ENCODE measurements at regions not wholly inside any gene's neighbourhood (a gene's known extent, or its start where the extent isn't known, plus 50 kb on each side); places are given as distances from the start of the nearest gene placed in this dataset.
"Not testable (repeated sequence)": the region's sequence is repeated elsewhere in the genome, so short reads cannot be mapped to it uniquely, and the experiment has no call there.

DNA sequence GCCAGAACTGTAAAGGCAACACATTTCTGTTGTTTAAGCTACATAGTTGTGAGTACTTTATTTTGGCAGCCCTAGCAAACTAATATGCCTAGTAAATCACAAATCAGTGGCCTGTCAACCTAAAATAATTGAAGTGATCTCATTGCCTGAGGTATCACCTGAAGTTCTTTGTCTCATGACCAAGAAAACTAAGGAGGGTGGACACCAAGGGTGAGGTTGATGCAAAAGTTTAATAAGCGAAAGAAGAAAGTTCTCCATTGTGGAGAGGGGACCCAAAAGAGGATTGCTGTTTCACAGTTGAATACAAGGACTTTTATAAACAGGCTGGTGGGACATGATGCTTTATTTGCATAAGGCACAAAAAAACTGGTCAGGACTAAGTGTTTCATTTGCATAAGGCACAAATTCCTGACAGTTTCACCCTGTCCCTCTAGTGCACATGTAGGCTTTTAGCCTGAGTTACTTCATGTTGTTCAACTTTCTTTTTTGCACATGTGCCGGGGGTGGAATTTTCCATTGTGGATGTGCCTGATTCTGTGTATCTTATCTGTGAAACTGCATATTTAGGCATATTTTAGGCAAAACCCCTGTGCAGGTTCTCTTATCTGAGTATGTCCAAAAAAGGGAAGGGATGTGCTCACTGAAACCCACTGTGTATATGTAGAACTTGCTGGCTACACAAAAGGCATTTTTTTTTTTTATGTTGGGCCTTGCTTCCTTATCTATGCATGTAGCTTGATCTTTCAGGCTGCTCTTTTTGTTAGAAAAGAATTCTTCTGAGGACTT is 108.6 kb upstream of the RAI14 start:
- Mint-ChIP-seq H3K36me3 (peaks cover 2 to 12% of the 10 kb centered on the region in 2 donors), H3K9me3 (peaks cover 28% of the 10 kb centered on the region in 2 donors), H3K27ac (no peak overlapping the region), H3K4me1 (peaks cover 4 to 8% of the 10 kb centered on the region in 2 donors), H3K27me3 (peaks cover 6 to 9% of the 10 kb centered on the region in 2 donors), H3K4me3 (no peak overlapping the region)
- no peak for ATAC-seq (replicated peaks)
- DNase-seq: no peak

DNA sequence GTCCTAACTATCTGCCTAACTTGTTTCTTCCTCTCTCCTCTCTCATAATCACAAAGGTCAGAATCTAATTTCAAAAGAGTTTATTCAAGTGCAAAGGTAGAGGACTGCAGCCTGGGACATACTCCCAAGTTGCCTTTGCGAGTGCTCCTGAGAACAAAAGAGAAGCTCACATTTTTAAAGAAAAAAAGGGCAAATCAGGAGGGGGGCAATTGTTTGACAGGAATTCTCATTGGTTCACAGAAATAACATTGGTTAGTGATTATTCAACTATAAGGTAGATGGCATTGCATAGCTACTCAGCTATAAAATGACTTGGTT is 108.1 kb upstream of the RAI14 start:
- no peak overlapping the region for H3K4me3 Mint-ChIP-seq
- H3K36me3 Mint-ChIP-seq: peaks cover 2 to 9% of the 10 kb centered on the region in 2 donors
- peaks cover 26 to 28% of the 10 kb centered on the region in 2 donors for H3K9me3 Mint-ChIP-seq
- DNase-seq: no peak
- H3K4me1 Mint-ChIP-seq: peaks cover under 1 to 2% of the 10 kb centered on the region in 2 donors
- peaks cover under 1 to 4% of the 10 kb centered on the region in 2 donors for H3K27me3 Mint-ChIP-seq
- no peak overlapping the region for H3K27ac Mint-ChIP-seq
- no peak for ATAC-seq (replicated peaks)

DNA sequence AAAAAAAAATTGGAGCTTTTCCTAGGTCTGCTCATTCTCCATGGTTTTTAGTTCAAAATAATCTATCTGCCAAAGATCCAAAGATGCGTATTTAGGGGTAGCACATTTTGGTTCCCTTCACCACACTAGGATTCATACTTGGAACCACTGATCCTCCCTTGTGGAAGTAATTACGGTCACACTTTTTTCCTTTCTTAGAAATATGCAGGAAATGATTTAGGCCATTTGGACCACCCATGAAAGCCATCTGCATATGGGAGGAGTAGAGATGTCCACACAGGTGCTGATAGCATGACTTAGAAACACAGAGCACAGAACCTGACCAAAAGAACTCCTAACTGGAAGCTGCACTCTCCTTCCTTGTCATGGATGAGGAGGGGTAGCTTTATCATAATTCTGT is 105.9 kb upstream of the RAI14 start:
- H3K36me3 Mint-ChIP-seq: peaks cover 0 to 4% of the 10 kb centered on the region in 2 donors
- no peak for DNase-seq
- H3K27ac Mint-ChIP-seq: no peak overlapping the region
- H3K27me3 Mint-ChIP-seq: peaks cover 0 to 3% of the 10 kb centered on the region in 2 donors
- H3K4me3 Mint-ChIP-seq: no peak overlapping the region
- no peaks in the 10 kb centered on the region for H3K4me1 Mint-ChIP-seq
- H3K9me3 Mint-ChIP-seq: peaks cover 13 to 15% of the 10 kb centered on the region in 2 donors
- no peak for ATAC-seq (replicated peaks)

DNA sequence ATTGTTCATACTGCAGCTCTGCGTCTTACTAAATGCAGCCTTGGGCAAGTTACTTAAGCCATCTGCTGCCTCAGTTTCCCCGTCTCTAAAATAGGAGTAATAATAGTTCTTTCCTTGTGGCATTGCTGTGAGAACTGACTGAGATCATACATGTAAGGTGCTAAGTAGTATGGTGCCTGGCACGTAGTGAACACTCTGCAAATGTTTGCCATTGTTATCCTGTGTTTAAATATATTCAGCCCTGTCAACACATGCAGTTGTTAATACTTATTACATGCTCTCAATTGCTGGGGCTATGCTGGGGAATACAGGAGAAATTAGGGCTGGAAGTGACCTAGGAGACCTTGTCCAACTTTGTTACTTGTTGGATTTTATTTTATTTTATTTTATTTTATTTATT is 105.2 kb upstream of the RAI14 start:
- peaks cover 11 to 14% of the 10 kb centered on the region in 2 donors for H3K9me3 Mint-ChIP-seq
- H3K4me1 Mint-ChIP-seq: no peaks in the 10 kb centered on the region
- no peak overlapping the region for H3K4me3 Mint-ChIP-seq
- H3K27me3 Mint-ChIP-seq: peaks cover 0 to 3% of the 10 kb centered on the region in 2 donors
- H3K36me3 Mint-ChIP-seq: peaks cover 0 to 4% of the 10 kb centered on the region in 2 donors
- ATAC-seq (replicated peaks) (no peak), DNase-seq (no peak)
- H3K27ac Mint-ChIP-seq: no peak overlapping the region

DNA sequence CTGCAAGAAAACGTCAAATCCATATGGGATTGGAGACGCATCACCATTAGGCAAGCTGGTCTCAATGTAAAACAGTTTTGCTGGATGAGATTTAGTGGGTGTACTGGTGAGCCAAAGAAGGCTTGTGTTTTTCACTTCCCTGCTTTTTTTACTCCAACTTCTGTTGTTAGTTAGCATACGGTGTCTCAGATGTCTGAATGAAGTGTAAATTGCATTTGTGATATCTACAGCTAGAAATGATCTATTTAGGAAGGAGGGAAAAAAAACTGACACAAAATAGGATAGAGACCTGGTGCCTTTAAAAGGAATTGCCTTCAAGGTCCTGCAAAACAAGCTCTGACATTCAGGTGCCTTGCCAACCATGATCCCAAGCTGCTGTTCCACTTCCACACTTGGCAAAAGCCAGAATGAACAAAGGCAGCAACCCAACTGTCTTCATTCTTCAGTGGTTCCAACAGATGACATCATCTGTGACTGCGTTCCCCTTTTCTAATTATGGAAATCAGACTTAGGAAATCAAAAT is 104.2 kb upstream of the RAI14 start:
- DNase-seq (no peak), ATAC-seq (replicated peaks) (no peak)
- peaks cover 0 to 3% of the 10 kb centered on the region in 2 donors for H3K36me3 Mint-ChIP-seq
- H3K4me1 Mint-ChIP-seq: no peaks in the 10 kb centered on the region
- H3K4me3 Mint-ChIP-seq: no peak overlapping the region
- peaks cover 0 to 2% of the 10 kb centered on the region in 2 donors for H3K27me3 Mint-ChIP-seq
- H3K27ac Mint-ChIP-seq: no peak overlapping the region
- H3K9me3 Mint-ChIP-seq: peaks cover 5 to 9% of the 10 kb centered on the region in 2 donors

DNA sequence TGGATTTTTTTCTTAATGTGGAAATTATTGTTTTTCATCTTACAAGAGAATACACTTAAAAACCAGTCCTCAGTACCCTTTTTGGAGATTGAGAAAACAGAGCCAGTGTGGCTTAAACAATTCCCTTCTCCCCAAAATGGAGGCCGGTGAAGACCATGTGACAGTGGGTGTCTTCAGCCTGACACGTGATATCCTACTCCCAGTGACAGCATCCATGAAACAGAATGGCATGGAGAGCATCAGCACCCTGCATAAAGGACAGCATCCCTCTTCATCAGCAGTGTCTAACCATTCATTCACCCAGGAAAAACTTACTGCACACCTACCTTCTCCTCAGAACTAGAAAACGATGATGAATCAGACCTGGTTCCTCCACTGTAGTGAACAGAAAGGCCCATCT is 103.4 kb upstream of the RAI14 start:
- H3K27ac Mint-ChIP-seq: no peak overlapping the region
- H3K36me3 Mint-ChIP-seq: no peaks in the 10 kb centered on the region
- H3K4me1 Mint-ChIP-seq: no peaks in the 10 kb centered on the region
- ATAC-seq (replicated peaks) (no peak), DNase-seq (no peak)
- H3K9me3 Mint-ChIP-seq: peaks cover 0 to 5% of the 10 kb centered on the region in 2 donors
- no peak overlapping the region for H3K4me3 Mint-ChIP-seq
- H3K27me3 Mint-ChIP-seq: no peaks in the 10 kb centered on the region

DNA sequence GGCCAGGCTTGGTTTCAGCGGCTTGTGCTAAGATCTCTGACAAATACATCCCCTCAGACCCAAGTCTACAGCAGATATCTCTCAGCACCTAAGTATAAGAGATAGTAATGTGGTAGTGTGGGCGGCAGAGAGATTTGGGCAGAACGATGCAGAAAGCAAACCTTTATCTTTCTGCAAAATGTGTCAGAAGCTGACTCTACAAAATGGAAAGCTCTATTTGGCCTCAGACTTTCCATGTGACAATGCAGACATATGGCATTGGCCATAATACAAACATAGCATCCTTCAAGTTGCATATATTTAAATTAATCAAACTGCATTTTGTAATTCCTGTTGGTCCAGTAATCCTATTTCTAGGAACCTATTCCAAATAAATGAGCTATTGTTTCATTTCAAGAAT is 102.5 kb upstream of the RAI14 start:
- H3K4me3 Mint-ChIP-seq: no peak overlapping the region
- no peak for ATAC-seq (replicated peaks)
- no peaks in the 10 kb centered on the region for H3K27me3 Mint-ChIP-seq
- H3K36me3 Mint-ChIP-seq: no peaks in the 10 kb centered on the region
- H3K9me3 Mint-ChIP-seq: no peaks in the 10 kb centered on the region
- no peaks in the 10 kb centered on the region for H3K4me1 Mint-ChIP-seq
- no peak overlapping the region for H3K27ac Mint-ChIP-seq
- DNase-seq: no peak

DNA sequence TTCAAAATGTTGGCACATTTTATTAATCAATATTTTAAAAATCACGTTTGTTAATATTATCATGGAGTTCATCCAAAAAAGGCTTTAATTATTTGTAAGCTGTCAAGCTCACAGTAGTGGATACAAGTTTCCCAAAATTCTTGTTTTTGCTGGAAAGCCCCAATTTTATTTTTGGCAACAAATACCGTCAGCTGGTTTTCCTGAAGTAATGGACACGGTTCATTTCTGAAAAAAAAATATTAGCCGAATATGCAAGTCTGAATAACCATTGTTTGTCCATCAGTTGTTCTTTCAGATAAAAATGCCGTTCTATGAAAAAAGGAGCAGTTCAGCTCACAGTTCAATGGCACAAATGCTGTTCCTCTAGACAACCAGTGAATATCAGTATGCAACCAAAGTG is 101.5 kb upstream of the RAI14 start:
- no peaks in the 10 kb centered on the region for H3K4me1 Mint-ChIP-seq
- no peak overlapping the region for H3K27ac Mint-ChIP-seq
- ATAC-seq (replicated peaks) (no peak), DNase-seq (no peak)
- no peaks in the 10 kb centered on the region for H3K9me3 Mint-ChIP-seq
- H3K4me3 Mint-ChIP-seq: no peak overlapping the region
- no peaks in the 10 kb centered on the region for H3K36me3 Mint-ChIP-seq
- H3K27me3 Mint-ChIP-seq: no peaks in the 10 kb centered on the region

DNA sequence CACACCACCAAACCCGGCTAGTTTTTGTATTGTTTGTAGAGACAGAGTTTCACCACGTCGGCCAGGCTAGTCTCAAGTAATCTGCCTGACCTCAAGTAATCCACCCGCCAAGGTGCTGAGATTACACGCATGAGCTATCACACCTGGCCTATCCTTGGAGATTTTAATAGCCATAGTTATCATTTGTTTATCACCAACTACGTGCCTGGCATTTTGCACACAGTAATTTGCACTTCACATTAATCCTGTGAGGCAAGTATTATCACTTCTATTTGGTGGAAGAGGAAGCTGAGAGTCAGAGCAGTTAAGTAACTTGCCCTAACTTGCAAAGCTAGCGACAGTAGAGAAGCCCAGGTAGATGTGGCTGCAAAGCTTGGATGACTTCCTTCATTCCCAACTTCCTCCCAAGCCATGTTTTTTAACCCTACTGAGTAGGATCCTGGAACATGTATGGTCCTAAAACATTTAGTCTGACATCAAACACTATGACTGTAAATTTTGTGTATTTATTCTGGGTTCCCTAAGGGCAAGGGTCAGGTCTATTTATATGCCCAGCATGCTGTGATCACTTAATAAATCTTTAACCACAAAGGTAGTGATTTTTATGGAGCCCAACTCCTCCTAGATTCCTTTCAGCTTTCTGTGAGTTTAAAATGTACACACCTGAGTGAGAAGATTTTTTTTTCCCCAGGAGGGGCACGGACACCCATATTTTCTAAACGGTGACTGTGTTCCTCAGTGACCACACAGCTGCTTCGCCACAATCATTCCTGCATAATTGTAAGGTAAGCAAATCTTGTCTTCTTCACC is 100.2 kb upstream of the RAI14 start:
- Mint-ChIP-seq H3K9me3 (no peaks in the 10 kb centered on the region), H3K27me3 (no peaks in the 10 kb centered on the region), H3K4me3 (no peak overlapping the region), H3K4me1 (no peaks in the 10 kb centered on the region), H3K27ac (no peak overlapping the region), H3K36me3 (no peaks in the 10 kb centered on the region)
- ATAC-seq (replicated peaks) (no peak), DNase-seq (no peak)

DNA sequence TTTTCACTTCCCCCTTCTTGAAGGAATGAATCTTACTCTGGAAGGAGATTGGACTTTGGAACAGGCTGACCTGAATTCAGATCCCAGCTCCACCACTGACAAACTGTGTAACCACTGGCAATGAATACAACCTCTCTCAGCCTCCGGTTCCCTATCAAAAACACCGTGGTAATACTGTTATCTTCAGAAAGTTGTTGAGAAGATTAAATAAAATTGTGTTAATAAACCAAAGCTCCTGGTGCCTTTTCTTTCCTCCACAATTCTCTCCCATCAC is 99.7 kb upstream of the RAI14 start:
- no peaks in the 10 kb centered on the region for H3K4me1 Mint-ChIP-seq
- no peaks in the 10 kb centered on the region for H3K36me3 Mint-ChIP-seq
- H3K27me3 Mint-ChIP-seq: no peaks in the 10 kb centered on the region
- no peak overlapping the region for H3K27ac Mint-ChIP-seq
- DNase-seq: no peak
- ATAC-seq (replicated peaks): no peak
- H3K4me3 Mint-ChIP-seq: no peak overlapping the region
- no peaks in the 10 kb centered on the region for H3K9me3 Mint-ChIP-seq

DNA sequence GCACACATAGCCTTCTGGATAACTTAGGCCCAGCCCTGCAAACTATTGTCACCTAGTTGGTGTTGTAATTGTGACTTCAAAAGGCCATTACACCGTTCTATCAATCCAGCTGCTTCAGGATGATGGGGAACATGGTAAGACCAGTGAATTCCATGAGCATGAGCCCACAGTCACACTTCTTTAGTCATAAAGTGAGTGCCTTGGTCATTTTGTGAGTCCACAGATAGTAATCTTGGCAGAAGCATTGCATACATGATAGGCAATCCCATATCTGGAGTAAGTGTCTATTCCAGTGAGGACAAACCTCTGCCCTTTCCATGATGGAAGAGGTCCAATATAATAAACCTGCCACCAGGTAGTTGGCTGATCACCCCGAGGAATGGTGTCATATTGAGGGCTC is 94.5 kb upstream of the RAI14 start:
- not testable (repeated sequence) for H3K4me1 Mint-ChIP-seq; ATAC-seq (replicated peaks); H3K27ac Mint-ChIP-seq; H3K36me3 Mint-ChIP-seq; H3K4me3 Mint-ChIP-seq; H3K27me3 Mint-ChIP-seq; DNase-seq; H3K9me3 Mint-ChIP-seq

DNA sequence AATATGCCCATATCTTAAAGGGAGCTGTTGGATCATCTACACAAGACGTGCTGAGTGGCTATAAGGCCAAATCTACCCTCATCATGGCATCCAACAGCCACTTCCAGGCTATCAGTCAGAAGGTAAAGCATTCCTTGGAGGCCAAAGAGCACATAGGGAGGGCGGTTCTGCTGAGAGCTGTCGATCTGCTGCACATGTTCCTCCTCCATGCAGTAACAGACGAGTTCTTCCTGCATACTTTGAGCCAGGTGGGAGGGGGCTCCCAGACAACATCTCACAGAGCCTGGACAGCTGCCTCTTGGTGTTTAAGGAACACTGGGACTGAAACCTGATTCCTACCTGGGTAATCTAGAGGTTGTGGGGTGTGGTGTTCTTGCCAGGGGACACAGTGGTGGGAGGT is 93.3 kb upstream of the RAI14 start:
- no peaks in the 10 kb centered on the region for H3K9me3 Mint-ChIP-seq
- H3K4me3 Mint-ChIP-seq: no peak overlapping the region
- H3K27ac Mint-ChIP-seq: no peak overlapping the region
- no peak for ATAC-seq (replicated peaks)
- no peak for DNase-seq
- no peaks in the 10 kb centered on the region for H3K27me3 Mint-ChIP-seq
- H3K4me1 Mint-ChIP-seq: no peaks in the 10 kb centered on the region
- H3K36me3 Mint-ChIP-seq: no peaks in the 10 kb centered on the region

DNA sequence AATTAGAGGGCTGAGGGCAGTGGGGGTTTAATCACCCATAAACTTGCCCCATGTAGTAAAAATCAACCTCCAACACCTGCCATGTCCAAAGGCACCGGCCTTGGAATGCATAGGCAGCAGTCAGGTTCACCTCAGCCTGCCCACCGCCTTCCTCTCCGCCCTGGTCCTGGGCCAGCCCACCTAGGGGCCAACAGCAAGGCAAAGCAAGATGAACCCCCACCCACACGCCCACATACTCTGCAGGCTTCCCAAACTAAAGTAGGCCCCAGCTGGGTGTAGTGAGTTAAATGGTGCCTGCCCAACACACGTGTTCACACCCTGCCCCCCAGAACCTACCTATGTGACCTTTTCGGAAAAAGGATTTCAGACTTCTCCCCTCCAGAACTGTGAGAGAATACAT is 92.9 kb upstream of the RAI14 start:
- no peak for ATAC-seq (replicated peaks)
- DNase-seq: no peak
- no peak overlapping the region for H3K27ac Mint-ChIP-seq
- no peaks in the 10 kb centered on the region for H3K4me1 Mint-ChIP-seq
- H3K9me3 Mint-ChIP-seq: no peaks in the 10 kb centered on the region
- H3K36me3 Mint-ChIP-seq: no peaks in the 10 kb centered on the region
- no peak overlapping the region for H3K4me3 Mint-ChIP-seq
- H3K27me3 Mint-ChIP-seq: no peaks in the 10 kb centered on the region

DNA sequence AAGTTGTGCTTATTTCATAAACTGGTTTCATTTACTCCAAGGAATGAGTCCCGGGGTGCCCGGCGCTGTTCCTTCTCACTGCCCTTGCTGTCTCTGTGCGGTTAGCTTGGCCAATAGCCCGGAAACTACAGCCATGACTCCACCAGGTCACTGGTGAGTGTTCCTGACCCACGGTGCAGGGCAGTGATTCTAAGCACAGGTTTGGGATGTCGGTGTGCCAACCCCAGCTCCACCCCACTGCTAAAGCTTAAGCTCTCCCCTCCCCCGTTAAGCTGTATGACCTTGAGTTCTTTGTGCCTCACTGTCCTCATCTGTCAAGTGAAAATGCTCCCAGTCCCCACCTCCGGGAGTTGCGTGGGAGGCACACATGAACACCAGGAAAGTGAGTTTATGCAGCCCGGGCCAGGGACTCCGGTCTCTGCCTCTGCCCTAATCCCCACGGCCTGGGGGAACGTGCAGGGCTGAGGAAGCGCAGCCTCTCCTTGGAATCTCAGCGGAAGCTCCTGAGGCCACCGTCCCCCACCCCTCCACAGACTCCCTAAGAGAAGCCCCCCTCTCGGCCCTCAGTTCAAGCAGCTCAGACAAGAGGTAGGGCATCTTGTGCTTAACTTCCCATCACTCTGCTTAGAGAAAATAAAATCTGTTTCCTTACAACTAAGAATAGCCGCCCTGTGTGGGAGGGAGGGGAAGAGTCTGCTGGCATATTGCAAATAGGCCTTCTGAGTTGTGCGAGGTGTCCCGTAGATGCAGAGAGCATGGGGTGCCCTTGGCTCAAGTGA is 92.0 kb upstream of the RAI14 start:
- Mint-ChIP-seq H3K9me3 (no peaks in the 10 kb centered on the region), H3K27ac (no peak overlapping the region), H3K27me3 (no peaks in the 10 kb centered on the region), H3K4me3 (no peak overlapping the region), H3K36me3 (no peaks in the 10 kb centered on the region), H3K4me1 (no peaks in the 10 kb centered on the region)
- DNase-seq (no peak), ATAC-seq (replicated peaks) (no peak)

All from stimulated activated naive B cell treated with anti-CD40 and anti-IgM and Interleukin-4, amounts not matched to agents 10 μg/mL and 1 μg/mL and 100 μg/mL, for 72 hours (primary cell).